GM10248 (cell line): ENCODE measurements at regions not wholly inside any gene's neighbourhood (a gene's known extent, or its start where the extent isn't known, plus 50 kb on each side); places are given as distances from the start of the nearest gene placed in this dataset.

ENCODE experiments used
- CTCF ChIA-PET: fragments of 300-600 bp; sonication (Branson Sonifier 250); formaldehyde crosslinking; extraction: SDS; loops from one replicate; lab custom pipeline; 2021; ENCODE audit warnings: antibody characterized with exemption; lab: Yijun Ruan, JAX
- POLR2A ChIA-PET: fragments of 350-650 bp; sonication (Branson Sonifier 250); formaldehyde crosslinking; extraction: SDS; loops from one replicate; lab custom pipeline; 2020; ENCODE audit warnings: antibody characterized with exemption; lab: Yijun Ruan, JAX
- DNase-seq: peaks from one replicate; pipeline ENCODE4 v3.0.0; 2012; ENCODE audit errors: extremely low spot score
- TF ChIP-seq, protein P1 (sequence below): IDR thresholded peaks from 2 replicates; pipeline ENCODE4 v1.5.1; 2012; ENCODE audit warnings: mild to moderate bottlenecking, low read depth; ENCODE audit errors: extremely low read depth, missing control alignments, control extremely low read depth

GRCh38 chr4:14652522-14652921 lies 349.8 kb upstream of the CPEB2 start:
- TF ChIP-seq, protein P1, sequence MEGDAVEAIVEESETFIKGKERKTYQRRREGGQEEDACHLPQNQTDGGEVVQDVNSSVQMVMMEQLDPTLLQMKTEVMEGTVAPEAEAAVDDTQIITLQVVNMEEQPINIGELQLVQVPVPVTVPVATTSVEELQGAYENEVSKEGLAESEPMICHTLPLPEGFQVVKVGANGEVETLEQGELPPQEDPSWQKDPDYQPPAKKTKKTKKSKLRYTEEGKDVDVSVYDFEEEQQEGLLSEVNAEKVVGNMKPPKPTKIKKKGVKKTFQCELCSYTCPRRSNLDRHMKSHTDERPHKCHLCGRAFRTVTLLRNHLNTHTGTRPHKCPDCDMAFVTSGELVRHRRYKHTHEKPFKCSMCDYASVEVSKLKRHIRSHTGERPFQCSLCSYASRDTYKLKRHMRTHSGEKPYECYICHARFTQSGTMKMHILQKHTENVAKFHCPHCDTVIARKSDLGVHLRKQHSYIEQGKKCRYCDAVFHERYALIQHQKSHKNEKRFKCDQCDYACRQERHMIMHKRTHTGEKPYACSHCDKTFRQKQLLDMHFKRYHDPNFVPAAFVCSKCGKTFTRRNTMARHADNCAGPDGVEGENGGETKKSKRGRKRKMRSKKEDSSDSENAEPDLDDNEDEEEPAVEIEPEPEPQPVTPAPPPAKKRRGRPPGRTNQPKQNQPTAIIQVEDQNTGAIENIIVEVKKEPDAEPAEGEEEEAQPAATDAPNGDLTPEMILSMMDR: no peak
- no peak for DNase-seq
- POLR2A ChIA-PET: no interaction called here
- CTCF ChIA-PET: no interaction called here

DNA sequence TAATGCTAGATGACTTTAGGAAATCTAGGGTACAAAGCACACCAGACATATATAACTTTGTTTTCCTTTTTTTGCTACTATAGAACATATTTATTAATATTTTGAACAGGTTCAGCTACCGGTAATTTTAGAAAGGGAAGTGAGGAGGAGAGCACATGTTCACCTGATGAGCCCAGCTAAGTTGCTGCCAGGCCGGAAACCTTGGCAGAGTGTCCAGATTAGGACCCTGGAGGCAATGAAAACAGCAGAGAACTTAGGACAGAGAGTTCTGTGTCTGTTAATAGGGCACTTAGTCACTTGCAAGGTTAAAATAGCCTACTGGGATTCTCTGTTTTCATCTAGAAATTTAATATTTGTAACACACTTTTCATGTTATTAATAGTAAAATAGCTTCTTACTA lies 348.9 kb upstream of the CPEB2 start:
- ChIA-PET POLR2A (no interaction called here), CTCF (interaction anchor here (1.1 to 1.4 kb wide), 2 partner anchors 28 to 70 kb away, joined by 3 to 4 read pairs; no protein-coding TSS in a partner anchor)
- DNase-seq: no peak
- TF ChIP-seq, protein P1: no peak

- ChIA-PET POLR2A (no interaction called here), CTCF (interaction anchor here (1.2 kb wide), 1 partner anchor 10 kb away, joined by 3 read pairs; no protein-coding TSS in a partner anchor)
- no peak for DNase-seq
- TF ChIP-seq, protein P1: no peak
These were observed 343.0 kb upstream of the CPEB2 start for GRCh38 chr4:14659286-14659685.

- ChIA-PET POLR2A (no interaction called here), CTCF (no interaction called here)
- DNase-seq: no peak
- TF ChIP-seq, protein P1: no peak
These were observed 334.6 kb upstream of the CPEB2 start for GRCh38 chr4:14667624-14668151.

DNA sequence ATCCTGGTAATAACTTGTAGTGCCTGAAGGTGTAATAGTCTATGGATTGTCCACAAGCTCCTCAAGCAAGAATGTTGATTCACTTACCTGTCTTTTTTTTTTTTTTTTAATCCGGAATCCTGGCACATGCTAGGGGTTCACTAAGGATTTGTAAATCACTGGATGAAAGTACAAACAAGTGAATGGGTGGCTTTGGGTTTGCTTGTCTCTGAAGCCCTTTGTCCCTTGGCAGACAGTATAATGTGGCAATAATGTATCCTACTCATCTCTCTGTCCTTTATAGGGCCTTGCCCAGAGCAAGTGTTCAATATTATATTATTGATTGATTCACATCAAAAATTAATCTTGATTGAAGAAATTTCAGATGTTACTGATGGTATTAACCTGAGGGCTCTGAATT lies 334.0 kb upstream of the CPEB2 start:
- CTCF ChIA-PET: no interaction called here
- POLR2A ChIA-PET: no interaction called here
- no peak for DNase-seq
- TF ChIP-seq, protein P1: no peak

DNA sequence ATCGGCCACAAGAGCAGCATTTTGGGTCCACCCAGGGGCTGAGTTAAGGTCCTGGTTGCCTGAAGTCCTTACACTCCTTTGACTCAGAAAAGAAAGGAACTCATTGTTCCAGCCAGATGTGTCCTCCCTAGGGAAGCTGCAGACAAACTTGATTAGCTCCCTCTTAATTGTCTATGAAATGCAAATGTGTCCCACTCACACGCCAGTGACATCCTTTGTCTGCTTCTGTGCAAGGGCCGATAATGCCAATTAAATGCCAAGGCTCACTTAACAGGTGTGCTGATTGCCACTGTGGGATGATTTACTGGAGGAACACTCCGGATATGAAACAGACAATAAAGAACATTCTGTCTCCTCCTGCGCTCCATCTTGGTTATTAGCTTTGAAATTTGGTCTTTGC lies 332.9 kb upstream of the CPEB2 start:
- POLR2A ChIA-PET: no interaction called here
- TF ChIP-seq, protein P1: no peak
- CTCF ChIA-PET: interaction anchor here (1.3 to 1.5 kb wide), 2 partner anchors 11 to 14 kb away, joined by 3 read pairs; no protein-coding TSS in a partner anchor
- DNase-seq: no peak
